Activated T-cell treated with anti-CD3 and anti-CD28 coated beads for 1 hour (primary cell): ENCODE measurements at regions not wholly inside any gene's neighbourhood (a gene's known extent, or its start where the extent isn't known, plus 50 kb on each side); places are given as distances from the start of the nearest gene placed in this dataset.

Experiments used
- DNase-seq: peaks from one replicate; pipeline ENCODE4 v3.0.0-alpha.2; 2020; ENCODE audit warnings: low read depth

DNA sequence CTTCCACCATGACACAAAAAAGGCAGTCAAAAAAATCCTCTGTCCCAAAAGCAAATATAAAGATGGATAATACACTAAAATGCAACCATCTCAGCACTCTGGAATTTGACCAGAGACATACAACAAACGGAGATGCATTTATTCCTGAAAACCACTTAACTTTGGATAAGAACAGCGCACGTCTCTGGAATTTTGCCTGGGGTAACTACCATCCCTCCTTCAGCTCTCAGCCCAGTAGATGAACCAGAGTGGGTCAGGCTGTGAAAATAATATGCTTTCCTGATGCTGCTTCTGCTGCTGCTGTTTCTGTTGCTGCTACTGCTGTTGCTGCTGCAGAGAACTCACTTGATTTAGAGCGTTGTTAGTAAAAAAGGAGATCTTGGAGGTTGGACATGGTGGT is 133.8 kb upstream of the ACVR2A start:
- no peak for DNase-seq

DNA sequence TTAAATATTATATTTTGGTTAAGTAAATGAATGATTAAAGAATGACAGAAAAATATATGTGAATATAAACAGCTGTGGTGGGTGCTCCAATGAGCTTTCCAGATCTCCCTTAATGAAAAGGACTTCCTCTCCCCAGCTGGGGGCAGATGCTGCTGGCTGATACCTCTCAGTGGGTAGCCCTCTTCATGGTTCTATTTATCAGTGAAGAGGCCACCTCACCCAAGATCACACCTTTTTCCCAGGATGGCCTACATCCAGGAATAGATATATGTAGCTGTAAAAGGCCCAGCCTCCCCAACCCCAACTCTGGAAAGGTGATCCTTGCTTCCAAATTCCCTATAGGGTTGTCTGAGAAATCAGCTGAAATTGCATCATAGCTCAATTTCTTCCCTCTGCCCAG is 135.2 kb upstream of the ACVR2A start:
- no peak for DNase-seq

DNA sequence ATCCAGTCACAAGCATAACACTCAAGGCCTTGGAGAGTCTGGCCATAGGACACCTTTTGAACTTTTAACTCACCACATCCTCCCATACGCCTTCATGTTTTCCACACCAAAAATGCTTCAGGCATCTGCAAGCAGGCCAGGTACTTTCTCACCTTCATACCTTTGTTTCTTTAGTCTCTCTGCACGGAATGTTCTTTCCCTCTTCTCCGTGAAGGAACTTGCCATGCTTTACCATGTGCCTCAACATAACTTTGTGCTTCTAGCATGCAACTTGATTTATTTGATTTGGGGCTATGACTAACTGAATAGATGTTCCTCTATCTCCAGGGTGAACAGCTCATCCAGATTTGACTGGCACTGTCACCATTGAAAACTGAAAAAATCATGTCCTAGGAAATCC is 141.7 kb upstream of the ACVR2A start:
- DNase-seq = no peak

DNA sequence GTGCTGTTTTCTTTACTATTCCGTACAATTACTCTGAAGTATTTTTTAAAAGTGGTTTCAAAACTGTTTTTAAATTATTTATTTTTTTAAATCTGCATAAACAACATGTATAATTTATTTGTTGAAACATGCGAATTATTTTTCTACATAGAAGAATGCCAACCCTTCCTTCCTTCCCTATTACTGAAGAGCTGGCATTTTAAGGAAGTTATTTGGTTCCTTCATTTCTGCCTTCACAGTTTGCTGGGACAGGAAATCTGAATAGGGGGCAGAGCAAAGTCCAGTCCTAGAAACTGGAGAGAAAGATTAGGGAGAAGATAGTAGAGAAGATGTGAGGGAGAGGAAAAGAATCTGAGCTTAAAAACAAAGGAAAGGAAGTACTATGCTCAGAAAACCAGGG is 146.7 kb upstream of the ACVR2A start:
- no peak for DNase-seq

DNA sequence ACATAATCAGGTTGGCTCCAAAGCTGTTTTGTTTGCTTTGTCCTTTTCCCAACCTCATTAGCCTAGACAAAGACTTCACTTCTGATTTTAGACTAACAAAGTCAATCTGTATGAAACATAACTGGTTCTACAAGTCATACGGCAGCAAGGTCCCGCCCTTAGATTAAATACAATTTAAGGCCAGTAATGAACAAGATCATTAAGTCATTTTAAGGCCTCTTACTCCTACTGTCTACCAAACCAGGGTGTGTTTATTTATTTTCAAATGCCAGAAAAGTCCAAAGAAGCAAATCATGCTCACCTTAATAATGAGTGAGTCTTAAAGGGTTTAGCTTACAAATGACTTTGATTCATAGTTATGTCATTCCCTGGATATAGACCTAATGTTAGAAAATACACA is 148.4 kb upstream of the ACVR2A start:
- no peak for DNase-seq

DNA sequence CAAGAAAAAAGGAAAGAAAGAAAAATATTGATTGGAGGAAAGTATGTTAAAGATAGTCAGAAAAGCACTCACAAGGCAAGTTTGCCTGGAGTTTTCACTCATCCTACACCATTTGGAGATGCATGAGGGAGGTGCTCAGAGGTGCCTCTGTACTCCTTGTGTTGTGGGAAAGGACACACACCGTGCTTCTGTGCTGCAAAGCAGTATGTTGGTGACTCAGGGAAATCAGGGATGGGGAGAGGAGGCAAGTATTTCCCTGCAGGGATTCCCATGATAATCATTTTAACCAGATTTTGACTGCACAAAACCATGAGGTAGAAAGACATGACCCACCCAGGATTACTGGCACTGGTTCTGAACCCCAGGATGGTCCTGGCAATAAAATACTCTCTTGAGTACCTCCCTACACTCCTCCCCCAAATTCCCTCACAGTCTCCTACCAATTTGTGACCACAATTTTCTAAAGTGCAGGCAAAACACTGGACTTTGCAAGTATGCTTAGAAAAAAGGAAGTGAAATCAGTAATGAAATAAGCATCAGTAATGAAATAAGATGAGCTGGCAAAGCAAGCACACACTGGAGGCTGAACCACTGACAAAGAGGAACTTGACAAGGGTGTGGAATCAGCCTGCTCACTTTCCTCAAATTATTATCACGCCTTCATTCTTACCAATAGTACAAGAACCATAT is 155.5 kb upstream of the ACVR2A start:
- DNase-seq = no peak

DNA sequence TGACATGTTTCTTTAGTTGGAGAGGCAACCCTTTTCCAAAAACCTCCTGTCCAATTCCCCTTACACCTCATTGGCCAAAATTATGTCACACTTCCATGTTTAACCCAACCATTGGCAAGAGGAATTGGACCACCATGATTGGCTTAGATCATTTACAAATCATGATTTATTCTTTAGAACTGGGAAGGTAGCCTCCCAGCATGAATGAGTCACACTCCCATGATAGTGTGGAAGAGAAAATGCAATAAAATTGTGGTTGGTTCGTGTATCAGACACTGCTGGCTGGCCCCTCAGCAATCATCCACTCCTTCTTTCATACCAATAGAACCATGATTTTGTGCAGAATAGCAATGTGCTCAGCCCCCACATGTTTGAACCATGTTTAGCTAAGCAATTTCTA is 156.6 kb upstream of the ACVR2A start:
- DNase-seq = no peak

DNA sequence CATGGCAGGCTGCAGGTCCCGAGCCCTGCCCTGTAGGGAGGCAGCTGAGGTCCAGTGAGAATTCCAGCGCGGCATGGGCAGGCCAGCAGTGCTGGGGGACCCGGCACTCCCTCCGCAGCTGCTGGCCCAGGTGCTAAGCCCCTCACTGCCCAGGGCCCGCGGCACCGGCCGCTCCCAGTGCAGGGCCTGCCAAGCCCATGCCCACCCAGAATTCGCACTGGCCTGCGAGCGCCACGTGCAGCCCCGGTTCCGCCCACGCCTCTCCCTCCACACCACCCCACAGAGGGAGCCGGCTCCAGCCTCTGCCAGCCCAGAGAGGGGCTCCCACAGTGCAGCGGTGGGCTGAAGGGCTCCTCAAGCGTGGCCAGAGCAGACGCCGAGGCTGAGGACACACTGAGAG is 158.5 kb upstream of the ACVR2A start:
- DNase-seq = no peak

DNA sequence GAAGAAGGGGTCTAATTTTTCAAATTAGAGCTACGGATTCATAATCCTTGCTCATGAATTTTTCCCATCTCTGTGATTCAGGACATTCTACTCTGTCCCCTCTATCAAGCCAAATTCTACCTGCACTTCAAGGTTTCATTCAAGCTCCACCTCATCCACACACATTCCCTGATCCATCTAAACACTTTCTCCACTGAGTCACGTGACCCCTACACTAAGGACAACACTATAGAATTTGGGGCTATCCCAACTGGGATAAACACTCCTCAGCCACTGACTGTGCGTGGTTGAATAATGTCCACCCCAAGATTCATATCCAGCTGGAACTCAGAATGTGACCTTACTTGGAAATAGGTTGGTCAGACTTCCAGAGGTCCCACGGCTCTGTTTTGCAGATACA is 159.9 kb upstream of the ACVR2A start:
- DNase-seq = no peak

DNA sequence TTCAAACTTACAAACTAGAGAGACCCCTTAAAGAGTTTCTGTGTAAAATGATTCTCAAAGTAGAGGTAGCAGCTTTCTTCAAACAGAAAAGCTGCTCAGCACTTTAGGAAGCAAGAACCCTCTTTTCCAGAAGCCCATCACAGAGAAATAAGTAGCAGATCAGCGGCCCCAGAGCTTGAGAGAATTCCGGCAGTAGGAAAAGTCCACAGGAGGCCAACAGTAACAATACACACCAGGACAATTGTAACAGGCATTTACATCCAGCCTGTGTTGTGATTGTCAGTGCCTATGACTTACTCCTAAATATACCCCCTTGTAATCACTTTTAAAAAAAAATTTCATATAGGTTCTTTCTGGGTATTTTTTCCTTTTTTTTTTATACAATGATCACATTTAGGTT is 161.4 kb upstream of the ACVR2A start:
- no peak for DNase-seq

DNA sequence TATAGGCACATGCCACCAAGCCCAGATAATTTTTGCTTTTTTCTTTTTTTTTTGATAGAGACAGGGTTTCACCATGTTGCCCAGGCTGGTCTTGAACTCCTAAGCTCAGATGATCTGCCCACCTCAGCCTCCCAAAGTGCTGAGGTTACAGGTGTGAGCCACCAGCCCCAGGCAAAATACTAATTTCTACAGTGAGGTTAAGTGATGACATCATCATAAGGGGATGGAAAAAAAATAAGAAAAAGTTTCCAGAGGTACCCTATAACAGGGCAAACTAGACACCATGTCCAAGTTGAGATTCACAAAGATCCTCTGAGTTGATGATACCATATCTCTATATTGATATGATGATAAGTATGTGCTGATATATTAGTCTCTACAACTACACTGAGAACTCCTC is 163.7 kb upstream of the ACVR2A start:
- no peak for DNase-seq

DNA sequence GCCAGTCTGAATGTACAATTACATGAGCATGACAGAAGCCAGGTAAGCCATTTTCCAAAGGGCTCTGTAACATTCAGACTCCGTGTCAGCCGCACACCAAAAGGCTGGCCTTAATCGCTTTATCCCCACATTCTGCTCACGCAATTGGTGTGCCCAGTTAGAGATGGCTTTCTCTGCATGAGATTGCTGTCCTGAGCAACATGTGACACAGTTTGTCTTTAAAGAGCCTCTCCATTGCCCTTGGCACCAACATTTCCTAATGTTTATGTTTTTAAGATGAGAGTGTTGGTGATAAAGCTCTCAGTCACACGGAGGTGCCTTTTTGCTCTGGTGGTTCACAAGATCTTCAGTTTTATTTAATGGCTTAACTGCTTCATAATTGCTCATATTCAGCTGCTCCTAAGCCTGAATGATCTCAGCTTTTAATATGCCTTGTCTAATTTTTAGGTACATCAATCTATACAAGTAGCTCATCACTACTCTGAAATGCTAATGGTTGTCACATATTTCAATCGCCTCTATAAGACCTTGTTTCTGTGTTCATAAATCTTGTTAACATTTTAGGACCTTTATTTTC is 164.8 kb upstream of the ACVR2A start:
- DNase-seq = no peak

DNA sequence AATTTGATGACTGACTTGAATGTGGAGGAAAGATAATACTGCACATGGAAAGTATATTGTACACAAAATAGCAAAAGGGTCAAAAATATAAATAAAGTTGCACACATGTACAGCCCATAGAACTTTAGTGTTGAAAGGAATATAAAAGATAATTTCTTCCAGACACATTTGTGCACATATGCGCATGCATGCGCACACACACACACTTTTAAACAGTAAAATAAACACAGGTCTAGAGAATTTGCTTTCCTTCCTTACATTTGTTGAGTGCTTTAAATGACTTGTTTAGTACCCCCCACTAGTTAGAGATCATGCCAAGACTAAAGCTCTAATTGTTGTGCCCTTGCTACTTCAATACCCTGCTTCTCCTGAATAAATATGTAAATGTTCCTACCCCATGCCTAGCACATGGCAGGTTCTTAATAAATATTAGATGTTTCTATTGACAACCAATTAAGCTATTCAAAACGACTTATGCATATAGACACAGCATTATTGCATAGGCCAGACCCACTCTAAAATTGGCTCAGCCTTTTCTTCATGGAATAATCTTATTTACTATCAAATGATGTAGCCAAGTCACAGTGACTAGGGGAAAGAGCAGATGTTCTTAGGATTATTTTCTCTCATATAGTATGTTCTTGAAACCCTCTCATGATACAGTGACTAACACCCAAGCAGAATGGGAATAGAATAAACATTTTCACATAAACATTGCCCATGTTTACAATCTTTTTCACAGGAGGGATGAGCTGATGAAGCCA is 165.5 kb upstream of the ACVR2A start:
- DNase-seq = no peak

DNA sequence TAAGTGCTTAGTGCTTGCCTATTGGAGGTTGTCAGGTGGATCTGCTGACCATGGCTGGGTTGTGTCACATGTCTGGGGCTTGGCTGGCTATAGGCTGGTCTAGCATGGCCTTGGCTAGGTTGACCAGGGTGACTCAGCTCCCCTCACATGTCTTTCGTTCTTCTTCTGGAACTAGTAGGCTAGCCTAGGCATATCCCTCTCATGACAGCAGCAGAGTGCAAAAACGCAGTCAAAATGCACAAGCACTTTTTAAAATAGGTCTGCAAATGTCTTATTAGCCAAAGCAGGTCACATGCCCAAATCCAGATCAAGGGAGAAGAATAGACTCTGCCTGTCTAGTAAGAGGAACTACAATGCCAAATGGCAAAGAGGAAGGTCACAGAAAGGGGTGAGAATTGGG is 179.7 kb upstream of the ACVR2A start:
- no peak for DNase-seq

DNA sequence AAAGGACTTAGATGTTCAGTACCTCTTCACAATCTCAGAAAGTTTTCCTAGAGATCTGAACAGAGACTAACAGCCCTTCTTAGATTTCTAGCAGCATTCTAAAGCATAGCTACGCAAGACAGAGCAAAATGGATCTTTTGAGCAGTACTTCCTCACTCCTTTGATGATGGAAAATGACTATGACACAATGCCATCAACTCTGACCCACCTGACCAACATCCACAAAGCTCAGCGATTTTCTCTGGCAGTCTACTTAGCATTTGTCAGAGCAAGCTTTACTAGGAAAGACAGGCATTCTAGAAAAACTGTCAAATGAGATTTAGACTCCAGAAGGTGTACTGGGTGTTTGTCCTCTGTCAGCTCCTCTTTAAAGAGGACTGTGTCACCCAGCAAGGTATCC is 180.9 kb upstream of the ACVR2A start:
- no peak for DNase-seq

DNA sequence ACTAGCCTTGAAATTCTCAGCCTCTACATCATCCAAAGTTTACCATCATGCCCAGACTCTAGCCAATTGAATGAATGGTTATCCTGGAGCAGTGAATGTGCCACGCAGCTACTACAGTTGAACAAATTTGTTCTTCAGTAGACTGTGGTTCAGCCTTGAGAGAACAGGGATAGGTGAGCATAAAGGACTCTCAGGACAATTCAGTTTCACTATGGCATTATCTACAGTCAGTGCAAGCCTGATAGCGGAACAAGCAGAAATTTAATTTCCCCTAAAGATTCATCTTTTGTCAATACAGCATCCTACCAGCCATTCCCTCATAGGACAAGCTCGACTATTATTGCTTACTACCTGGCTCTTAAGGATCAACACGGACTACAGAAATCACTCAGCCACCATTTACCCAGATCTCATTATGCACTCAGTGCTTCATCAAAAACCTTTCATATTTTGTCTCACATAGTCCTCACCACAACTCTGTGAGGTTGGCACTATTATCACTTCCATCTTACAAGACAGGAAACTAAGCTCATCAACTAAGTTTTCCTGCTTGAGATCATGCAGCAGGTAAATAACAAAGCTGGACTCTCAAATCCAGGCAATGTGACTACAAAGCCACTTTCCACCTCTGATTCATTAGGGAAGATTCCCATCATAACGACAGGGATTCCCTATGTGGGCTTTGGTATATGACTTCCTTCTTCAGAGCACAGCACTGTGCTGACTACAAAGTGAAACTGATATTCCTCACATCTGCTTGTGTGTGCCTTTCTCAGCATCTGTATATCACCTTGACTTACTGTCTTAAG is 181.5 kb upstream of the ACVR2A start:
- DNase-seq = no peak

DNA sequence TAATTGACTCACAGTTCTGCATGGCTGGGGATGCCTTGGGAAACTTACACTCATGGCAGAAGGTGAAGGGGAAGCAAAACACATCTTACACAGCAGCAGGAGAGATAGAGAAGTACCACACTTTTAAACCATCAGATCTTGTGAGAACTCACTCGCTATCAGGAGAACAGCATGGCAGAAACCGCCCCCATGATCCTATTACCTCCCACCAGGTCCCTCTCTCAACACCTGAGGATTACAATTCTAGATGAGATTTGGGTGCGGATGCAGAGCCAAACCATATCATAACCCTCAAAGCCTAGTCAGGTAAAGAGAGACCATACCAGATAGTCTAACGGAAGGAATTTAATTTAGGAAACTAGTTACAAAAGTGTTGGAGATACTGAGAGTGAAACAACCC is 182.6 kb upstream of the ACVR2A start:
- no peak for DNase-seq

DNA sequence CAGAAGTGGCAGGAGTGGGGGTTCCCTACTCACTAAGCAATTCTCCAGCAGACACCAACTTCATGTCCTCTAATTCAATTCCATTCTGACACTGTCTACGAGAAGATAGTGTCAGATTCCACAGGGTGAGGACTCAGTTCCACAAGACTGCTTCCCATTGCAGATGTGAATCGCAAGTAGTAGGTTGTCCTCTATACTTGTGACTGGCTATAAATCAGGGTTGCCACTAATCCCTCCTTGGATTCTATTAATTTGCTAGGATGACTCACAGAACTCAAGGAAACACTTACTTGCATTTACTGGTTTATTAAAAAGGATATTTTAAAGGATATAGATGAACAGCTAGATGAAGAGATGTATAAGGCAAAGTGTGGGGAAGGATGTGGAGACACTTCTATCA is 184.1 kb upstream of the ACVR2A start:
- DNase-seq = no peak

DNA sequence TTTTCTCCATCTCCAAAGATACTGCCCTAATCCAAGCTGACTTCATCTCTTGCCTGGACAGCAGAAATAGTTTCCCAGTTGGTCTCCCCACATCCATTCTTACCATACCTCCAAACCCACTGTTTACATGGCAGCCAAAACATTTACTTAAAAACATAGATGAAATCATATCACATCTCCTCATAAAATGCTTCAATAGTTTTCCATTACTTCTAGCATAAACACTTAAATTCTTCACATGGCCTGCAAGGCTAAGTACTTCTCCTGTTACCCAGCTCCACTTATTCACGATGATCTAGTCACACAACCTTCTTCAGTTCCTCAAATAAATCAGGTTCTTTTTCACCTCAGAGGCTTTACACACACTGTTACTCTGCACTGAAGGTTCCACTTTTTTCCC is 185.8 kb upstream of the ACVR2A start:
- no peak for DNase-seq

DNA sequence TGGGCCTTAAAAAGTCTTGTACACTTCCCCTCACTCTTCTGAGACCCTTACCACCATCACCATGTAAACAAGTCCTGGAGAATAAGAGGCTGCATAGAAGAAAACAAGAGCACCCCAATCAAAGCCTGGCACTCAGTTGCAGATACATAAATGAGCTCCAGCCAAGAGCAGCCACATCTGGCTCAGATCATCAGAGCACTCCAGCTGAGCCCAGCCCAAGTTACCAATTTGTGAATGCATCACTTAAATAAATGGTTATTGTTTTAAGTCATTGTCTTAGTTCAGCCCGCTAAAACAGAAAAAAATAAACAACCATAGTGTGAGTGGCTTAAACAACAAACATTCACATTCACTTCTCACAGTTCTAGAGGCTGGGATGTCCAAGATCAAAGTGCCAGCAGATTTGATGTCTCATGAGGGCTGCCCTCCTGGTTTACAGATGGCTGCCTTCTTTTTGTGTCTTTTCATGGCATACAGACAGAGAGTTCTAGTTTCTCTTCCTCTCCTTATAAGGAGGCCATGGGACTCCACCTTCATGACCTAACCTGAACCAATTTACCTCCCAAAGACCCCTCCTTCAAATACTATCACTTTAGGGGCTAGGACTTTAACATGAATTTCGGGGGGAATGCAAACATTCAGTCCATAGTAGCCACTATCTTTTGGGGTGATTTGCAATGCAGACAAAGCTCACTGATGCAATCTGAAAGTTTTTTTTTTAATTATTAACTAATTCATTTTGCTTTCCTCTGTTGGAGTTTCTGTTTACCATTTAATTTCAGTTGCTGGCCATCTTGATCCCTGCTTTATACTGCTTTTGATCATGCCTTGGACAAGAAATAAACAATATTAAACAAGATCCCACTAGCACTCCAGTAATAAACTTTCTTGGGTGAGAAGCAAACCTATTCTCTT is 187.5 kb upstream of the ACVR2A start:
- DNase-seq = no peak

DNA sequence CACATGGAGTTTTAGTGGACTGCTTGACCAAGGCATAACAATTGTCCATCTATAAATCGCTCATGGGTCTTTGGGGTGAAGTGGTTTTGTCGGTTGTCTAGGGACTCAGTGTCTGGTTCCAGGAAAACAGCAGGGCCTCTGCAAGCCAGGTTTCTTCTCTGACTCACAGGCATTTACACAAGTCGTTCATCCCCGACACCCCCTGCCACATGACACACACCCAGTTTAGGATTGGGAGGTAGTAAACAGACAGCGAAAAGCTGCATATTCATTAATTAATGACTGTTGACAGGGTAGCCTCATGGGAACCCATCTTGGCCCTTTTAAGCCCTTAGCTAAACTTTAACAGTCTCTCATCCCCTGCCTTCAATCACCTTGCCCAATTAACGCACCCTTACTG is 194.8 kb upstream of the ACVR2A start:
- DNase-seq = no peak

DNA sequence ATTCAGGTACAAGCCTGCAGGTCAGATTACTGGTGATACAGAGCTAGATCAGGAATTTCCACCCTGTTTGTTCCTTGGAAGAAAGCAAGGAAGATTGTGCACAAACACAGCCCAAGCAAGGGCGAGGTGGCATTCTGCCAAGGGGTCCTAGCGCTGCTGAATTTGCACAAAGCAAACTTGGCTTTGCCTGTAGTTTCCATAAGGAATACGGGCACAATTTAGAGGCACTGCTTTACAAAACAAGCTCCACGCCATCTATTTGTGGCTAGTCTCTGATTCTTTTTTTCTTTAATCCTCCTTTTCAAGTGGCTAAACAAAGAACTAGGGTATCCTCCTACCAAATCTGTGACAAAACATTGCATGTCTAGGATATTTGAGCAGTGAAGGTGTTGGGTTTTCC is 195.5 kb upstream of the ACVR2A start:
- no peak for DNase-seq
